ENCODE measurements at regions not wholly inside any gene's neighbourhood (a gene's known extent, or its start where the extent isn't known, plus 50 kb on each side); places are given as distances from the start of the nearest gene placed in this dataset.

DNA sequence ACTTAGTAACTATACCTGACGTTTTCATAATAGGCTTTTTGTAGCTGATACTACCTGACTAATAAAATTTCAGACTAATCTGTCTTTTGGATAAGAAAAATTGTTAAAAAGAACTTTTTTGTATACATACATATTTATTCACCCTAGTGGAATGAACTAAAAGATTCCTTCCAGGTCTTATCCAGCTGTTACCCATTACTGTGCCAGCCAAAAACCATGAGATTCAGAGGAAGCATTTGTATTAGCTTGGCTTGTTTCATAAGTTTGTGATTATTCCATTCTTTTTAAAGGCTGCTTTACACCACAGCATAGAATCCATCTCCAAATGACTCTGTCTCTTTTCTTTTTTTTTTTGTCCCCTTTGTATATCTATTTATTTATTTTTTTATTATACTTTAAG, 149.4 kb downstream of the FAT4 start:
- H3K36me3 ChIP-seq (ENCODE audit: control insufficient read depth in 2 of 2, insufficient read depth in 2 of 2, low read length in 2 of 2), result no peaks in the 10 kb centered on the region
- H3K27me3 ChIP-seq (ENCODE audit: control insufficient read depth in 2 of 2, insufficient read depth in 2 of 2, low read length in 2 of 2), result no peaks in the 10 kb centered on the region
- H3K27ac ChIP-seq (ENCODE audit: low read depth in 2 of 2, low read length in 2 of 2), result no peak overlapping the region
- H3K9me3 ChIP-seq (ENCODE audit: control insufficient read depth in 2 of 2, low read length in 2 of 2), result no peaks in the 10 kb centered on the region
- H3K4me3 ChIP-seq (ENCODE audit: low read length in 2 of 2), result no peak overlapping the region
- H3K4me1 ChIP-seq (ENCODE audit: control insufficient read depth in 2 of 2, insufficient read depth in 2 of 2, low read length in 2 of 2), result no peaks in the 10 kb centered on the region
- no peak overlapping the region for H3K9ac ChIP-seq (ENCODE audit: low read depth in 1 of 2, low read length in 2 of 2)

DNA sequence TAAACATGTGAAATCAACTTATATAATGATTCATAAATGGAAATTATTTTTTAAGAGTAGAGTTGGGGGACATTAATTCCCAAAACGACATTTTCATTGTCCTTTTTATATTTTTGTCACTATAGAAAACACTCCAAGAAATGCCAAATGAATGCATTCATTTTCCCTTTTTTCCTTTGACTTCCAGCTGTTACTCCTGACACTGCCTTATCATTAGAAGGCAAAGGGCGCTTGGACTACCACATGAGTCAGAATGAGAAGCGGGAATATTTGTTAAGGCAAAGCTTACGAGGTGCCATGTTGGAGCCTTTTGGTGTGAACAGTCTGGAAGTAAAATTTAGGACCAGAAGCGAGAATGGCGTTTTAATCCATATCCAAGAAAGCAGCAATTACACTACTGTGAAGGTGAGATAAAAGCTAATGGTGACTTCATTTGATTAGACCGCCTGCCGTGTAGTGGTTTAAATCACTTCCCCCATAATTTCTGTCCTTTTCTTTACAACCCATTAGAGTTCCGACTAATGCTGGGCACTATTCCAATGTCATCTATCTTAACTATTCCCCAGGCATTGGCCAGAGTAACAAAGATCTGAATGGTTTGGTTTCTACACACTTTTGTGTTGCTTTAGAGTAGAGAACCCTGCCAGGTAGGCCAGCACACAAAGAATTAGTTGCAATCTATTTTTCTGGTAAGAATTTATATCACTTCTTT, 166.7 kb downstream of the FAT4 start:
- no peak overlapping the region for H3K9ac ChIP-seq (ENCODE audit: low read depth in 1 of 2, low read length in 2 of 2)
- H3K4me1 ChIP-seq (ENCODE audit: control insufficient read depth in 2 of 2, insufficient read depth in 2 of 2, low read length in 2 of 2), result no peaks in the 10 kb centered on the region
- H3K9me3 ChIP-seq (ENCODE audit: control insufficient read depth in 2 of 2, low read length in 2 of 2), result no peaks in the 10 kb centered on the region
- no peak overlapping the region for H3K27ac ChIP-seq (ENCODE audit: low read depth in 2 of 2, low read length in 2 of 2)
- no peak overlapping the region for H3K4me3 ChIP-seq (ENCODE audit: low read length in 2 of 2)
- no peaks in the 10 kb centered on the region for H3K36me3 ChIP-seq (ENCODE audit: control insufficient read depth in 2 of 2, insufficient read depth in 2 of 2, low read length in 2 of 2)
- H3K27me3 ChIP-seq (ENCODE audit: control insufficient read depth in 2 of 2, insufficient read depth in 2 of 2, low read length in 2 of 2), result no peaks in the 10 kb centered on the region

DNA sequence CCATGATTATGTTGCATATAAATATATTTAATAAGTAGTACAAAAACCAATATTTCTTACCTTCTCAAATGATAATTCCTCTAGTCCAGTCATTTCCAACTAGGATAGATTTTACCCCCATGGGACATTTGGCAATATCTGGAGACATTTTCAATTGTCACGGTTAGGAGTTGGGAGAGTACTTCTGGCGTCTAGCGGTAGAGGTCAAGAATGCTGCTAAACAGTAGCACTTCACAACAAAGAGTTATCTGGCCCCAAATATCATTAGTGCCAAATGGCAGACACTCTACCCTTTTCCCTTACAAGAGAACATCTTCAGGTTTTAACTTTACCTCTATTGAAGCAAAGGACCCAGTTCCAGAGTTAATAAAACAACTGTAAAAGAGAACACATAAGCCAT, 168.1 kb downstream of the FAT4 start:
- Histone ChIP-seq H3K9me3 (ENCODE audit: control insufficient read depth in 2 of 2, low read length in 2 of 2) (no peaks in the 10 kb centered on the region), H3K4me1 (ENCODE audit: control insufficient read depth in 2 of 2, insufficient read depth in 2 of 2, low read length in 2 of 2) (no peaks in the 10 kb centered on the region), H3K4me3 (ENCODE audit: low read length in 2 of 2) (no peak overlapping the region), H3K9ac (ENCODE audit: low read depth in 1 of 2, low read length in 2 of 2) (no peak overlapping the region), H3K27ac (ENCODE audit: low read depth in 2 of 2, low read length in 2 of 2) (no peak overlapping the region), H3K36me3 (ENCODE audit: control insufficient read depth in 2 of 2, insufficient read depth in 2 of 2, low read length in 2 of 2) (no peaks in the 10 kb centered on the region), H3K27me3 (ENCODE audit: control insufficient read depth in 2 of 2, insufficient read depth in 2 of 2, low read length in 2 of 2) (no peaks in the 10 kb centered on the region)

DNA sequence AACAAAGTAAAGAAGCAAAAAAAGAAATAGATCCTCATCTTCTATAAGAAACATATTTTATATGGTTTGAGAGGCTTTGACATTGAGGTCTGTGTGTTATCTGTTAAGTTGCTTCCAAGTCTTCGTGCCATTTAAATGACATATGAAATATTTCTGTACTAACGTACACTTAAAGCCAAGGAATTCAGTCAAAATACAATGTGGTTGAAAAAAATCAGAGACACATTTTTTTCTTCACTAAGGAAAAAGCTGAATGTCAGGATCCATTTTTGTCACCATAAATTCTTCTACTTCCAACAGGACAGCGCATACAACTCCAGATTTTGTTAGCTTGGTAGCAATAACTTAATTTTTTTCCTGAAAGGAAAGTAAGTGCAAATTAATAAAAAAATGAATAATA, 168.5 kb downstream of the FAT4 start:
- no peak overlapping the region for H3K27ac ChIP-seq (ENCODE audit: low read depth in 2 of 2, low read length in 2 of 2)
- H3K4me3 ChIP-seq (ENCODE audit: low read length in 2 of 2), result no peak overlapping the region
- no peak overlapping the region for H3K9ac ChIP-seq (ENCODE audit: low read depth in 1 of 2, low read length in 2 of 2)
- no peaks in the 10 kb centered on the region for H3K9me3 ChIP-seq (ENCODE audit: control insufficient read depth in 2 of 2, low read length in 2 of 2)
- H3K4me1 ChIP-seq (ENCODE audit: control insufficient read depth in 2 of 2, insufficient read depth in 2 of 2, low read length in 2 of 2), result no peaks in the 10 kb centered on the region
- H3K27me3 ChIP-seq (ENCODE audit: control insufficient read depth in 2 of 2, insufficient read depth in 2 of 2, low read length in 2 of 2), result no peaks in the 10 kb centered on the region
- no peaks in the 10 kb centered on the region for H3K36me3 ChIP-seq (ENCODE audit: control insufficient read depth in 2 of 2, insufficient read depth in 2 of 2, low read length in 2 of 2)

DNA sequence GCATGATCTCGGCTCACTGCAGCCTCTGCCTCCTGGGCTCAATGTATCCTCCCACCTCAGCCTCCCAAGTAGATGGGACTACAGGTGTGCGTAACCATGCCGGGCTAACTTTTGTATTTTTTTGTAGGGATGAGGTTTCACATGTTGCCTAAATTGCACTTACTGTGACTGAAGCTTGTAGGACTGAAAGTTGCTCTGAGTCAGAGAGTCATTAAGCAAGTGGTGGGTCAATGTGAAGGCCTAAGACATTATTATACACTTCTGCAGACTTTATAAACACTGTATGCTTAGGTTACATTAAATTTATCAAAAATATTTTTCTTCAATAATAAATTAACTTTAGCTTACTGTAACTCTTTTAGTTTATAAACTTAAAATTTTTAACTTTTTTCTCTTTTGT, 170.2 kb downstream of the FAT4 start:
- H3K9ac ChIP-seq (ENCODE audit: low read depth in 1 of 2, low read length in 2 of 2), result no peak overlapping the region
- H3K9me3 ChIP-seq (ENCODE audit: control insufficient read depth in 2 of 2, low read length in 2 of 2), result no peaks in the 10 kb centered on the region
- no peaks in the 10 kb centered on the region for H3K27me3 ChIP-seq (ENCODE audit: control insufficient read depth in 2 of 2, insufficient read depth in 2 of 2, low read length in 2 of 2)
- H3K27ac ChIP-seq (ENCODE audit: low read depth in 2 of 2, low read length in 2 of 2), result no peak overlapping the region
- no peaks in the 10 kb centered on the region for H3K4me1 ChIP-seq (ENCODE audit: control insufficient read depth in 2 of 2, insufficient read depth in 2 of 2, low read length in 2 of 2)
- H3K4me3 ChIP-seq (ENCODE audit: low read length in 2 of 2), result no peak overlapping the region
- no peaks in the 10 kb centered on the region for H3K36me3 ChIP-seq (ENCODE audit: control insufficient read depth in 2 of 2, insufficient read depth in 2 of 2, low read length in 2 of 2)

GRCh38 chr4:125486351-125486750, 171.6 kb downstream of the FAT4 start:
- Histone ChIP-seq H3K9me3 (ENCODE audit: control insufficient read depth in 2 of 2, low read length in 2 of 2) (no peaks in the 10 kb centered on the region), H3K9ac (ENCODE audit: low read depth in 1 of 2, low read length in 2 of 2) (no peak overlapping the region), H3K27me3 (ENCODE audit: control insufficient read depth in 2 of 2, insufficient read depth in 2 of 2, low read length in 2 of 2) (no peaks in the 10 kb centered on the region), H3K4me3 (ENCODE audit: low read length in 2 of 2) (no peak overlapping the region), H3K27ac (ENCODE audit: low read depth in 2 of 2, low read length in 2 of 2) (no peak overlapping the region), H3K4me1 (ENCODE audit: control insufficient read depth in 2 of 2, insufficient read depth in 2 of 2, low read length in 2 of 2) (no peaks in the 10 kb centered on the region), H3K36me3 (ENCODE audit: control insufficient read depth in 2 of 2, insufficient read depth in 2 of 2, low read length in 2 of 2) (no peaks in the 10 kb centered on the region)

DNA sequence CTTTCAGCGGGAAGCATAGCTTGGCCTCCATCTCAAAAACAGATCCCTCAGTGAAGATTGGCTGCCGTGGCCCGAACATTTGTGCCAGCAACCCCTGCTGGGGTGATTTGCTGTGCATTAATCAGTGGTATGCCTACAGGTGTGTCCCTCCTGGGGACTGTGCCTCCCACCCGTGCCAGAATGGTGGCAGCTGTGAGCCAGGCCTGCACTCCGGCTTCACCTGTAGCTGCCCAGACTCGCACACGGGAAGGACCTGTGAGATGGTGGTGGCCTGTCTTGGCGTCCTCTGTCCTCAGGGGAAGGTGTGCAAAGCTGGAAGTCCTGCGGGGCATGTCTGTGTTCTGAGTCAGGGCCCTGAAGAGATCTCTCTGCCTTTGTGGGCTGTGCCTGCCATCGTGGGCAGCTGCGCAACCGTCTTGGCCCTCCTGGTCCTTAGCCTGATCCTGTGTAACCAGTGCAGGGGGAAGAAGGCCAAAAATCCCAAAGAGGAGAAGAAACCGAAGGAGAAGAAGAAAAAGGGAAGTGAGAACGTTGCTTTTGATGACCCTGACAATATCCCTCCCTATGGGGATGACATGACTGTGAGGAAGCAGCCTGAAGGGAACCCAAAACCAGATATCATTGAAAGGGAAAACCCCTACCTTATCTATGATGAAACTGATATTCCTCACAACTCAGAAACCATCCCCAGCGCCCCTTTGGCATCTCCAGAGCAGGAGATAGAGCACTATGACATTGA, 175.4 kb downstream of the FAT4 start:
- Histone ChIP-seq H3K4me3 (ENCODE audit: low read length in 2 of 2) (no peak overlapping the region), H3K9ac (ENCODE audit: low read depth in 1 of 2, low read length in 2 of 2) (no peak overlapping the region), H3K4me1 (ENCODE audit: control insufficient read depth in 2 of 2, insufficient read depth in 2 of 2, low read length in 2 of 2) (no peaks in the 10 kb centered on the region), H3K36me3 (ENCODE audit: control insufficient read depth in 2 of 2, insufficient read depth in 2 of 2, low read length in 2 of 2) (no peaks in the 10 kb centered on the region), H3K9me3 (ENCODE audit: control insufficient read depth in 2 of 2, low read length in 2 of 2) (no peaks in the 10 kb centered on the region), H3K27ac (ENCODE audit: low read depth in 2 of 2, low read length in 2 of 2) (no peak overlapping the region), H3K27me3 (ENCODE audit: control insufficient read depth in 2 of 2, insufficient read depth in 2 of 2, low read length in 2 of 2) (no peaks in the 10 kb centered on the region)

DNA sequence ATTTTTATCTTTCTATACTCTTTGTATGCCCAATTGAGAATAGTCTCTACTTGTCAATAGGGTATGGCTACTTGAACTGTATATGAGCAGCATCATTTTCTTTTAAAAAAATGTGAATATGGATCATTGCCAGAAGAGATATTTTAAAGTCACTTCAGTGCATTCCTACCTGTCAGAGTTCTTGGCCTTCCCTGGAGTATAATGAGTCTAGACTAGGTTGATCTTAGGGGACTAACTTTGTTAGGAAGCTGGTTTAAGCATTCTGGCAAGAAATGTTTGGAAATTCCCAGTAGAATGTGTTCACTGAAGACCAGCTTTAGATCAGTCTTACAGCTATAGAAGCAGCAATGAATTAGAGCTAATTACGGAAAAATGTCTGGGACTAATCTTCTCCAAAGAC, 178.2 kb downstream of the FAT4 start:
- no peaks in the 10 kb centered on the region for H3K9me3 ChIP-seq (ENCODE audit: control insufficient read depth in 2 of 2, low read length in 2 of 2)
- no peaks in the 10 kb centered on the region for H3K36me3 ChIP-seq (ENCODE audit: control insufficient read depth in 2 of 2, insufficient read depth in 2 of 2, low read length in 2 of 2)
- H3K27ac ChIP-seq (ENCODE audit: low read depth in 2 of 2, low read length in 2 of 2), result no peak overlapping the region
- no peaks in the 10 kb centered on the region for H3K27me3 ChIP-seq (ENCODE audit: control insufficient read depth in 2 of 2, insufficient read depth in 2 of 2, low read length in 2 of 2)
- H3K4me3 ChIP-seq (ENCODE audit: low read length in 2 of 2), result no peak overlapping the region
- no peak overlapping the region for H3K9ac ChIP-seq (ENCODE audit: low read depth in 1 of 2, low read length in 2 of 2)
- no peaks in the 10 kb centered on the region for H3K4me1 ChIP-seq (ENCODE audit: control insufficient read depth in 2 of 2, insufficient read depth in 2 of 2, low read length in 2 of 2)

DNA sequence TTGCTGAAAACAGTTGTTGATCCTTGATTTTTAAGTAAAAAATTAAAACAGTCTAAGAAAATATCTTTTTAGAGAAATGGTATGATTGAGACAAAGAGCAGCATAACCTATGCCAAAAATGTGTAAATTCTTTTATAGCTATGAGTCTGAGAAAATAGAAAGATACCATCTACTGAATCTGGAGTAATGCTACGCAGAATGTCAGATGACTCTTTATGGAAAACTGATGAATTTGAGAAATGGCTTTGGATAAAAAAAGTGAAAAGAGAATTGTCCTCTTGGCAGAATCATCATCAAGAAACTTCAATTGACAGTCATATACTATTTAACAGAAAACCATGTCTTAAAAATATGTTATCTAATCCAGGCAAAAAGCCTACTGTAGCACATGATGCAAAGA, 183.1 kb downstream of the FAT4 start:
- no peaks in the 10 kb centered on the region for H3K9me3 ChIP-seq (ENCODE audit: control insufficient read depth in 2 of 2, low read length in 2 of 2)
- H3K9ac ChIP-seq (ENCODE audit: low read depth in 1 of 2, low read length in 2 of 2), result no peak overlapping the region
- H3K36me3 ChIP-seq (ENCODE audit: control insufficient read depth in 2 of 2, insufficient read depth in 2 of 2, low read length in 2 of 2), result no peaks in the 10 kb centered on the region
- no peak overlapping the region for H3K4me3 ChIP-seq (ENCODE audit: low read length in 2 of 2)
- no peaks in the 10 kb centered on the region for H3K27me3 ChIP-seq (ENCODE audit: control insufficient read depth in 2 of 2, insufficient read depth in 2 of 2, low read length in 2 of 2)
- no peaks in the 10 kb centered on the region for H3K4me1 ChIP-seq (ENCODE audit: control insufficient read depth in 2 of 2, insufficient read depth in 2 of 2, low read length in 2 of 2)
- H3K27ac ChIP-seq (ENCODE audit: low read depth in 2 of 2, low read length in 2 of 2), result no peak overlapping the region

GRCh38 chr4:125498981-125499380, 184.2 kb downstream of the FAT4 start:
- Histone ChIP-seq H3K4me3 (ENCODE audit: low read length in 2 of 2) (no peak overlapping the region), H3K27ac (ENCODE audit: low read depth in 2 of 2, low read length in 2 of 2) (no peak overlapping the region), H3K36me3 (ENCODE audit: control insufficient read depth in 2 of 2, insufficient read depth in 2 of 2, low read length in 2 of 2) (no peaks in the 10 kb centered on the region), H3K9ac (ENCODE audit: low read depth in 1 of 2, low read length in 2 of 2) (no peak overlapping the region), H3K27me3 (ENCODE audit: control insufficient read depth in 2 of 2, insufficient read depth in 2 of 2, low read length in 2 of 2) (no peaks in the 10 kb centered on the region), H3K9me3 (ENCODE audit: control insufficient read depth in 2 of 2, low read length in 2 of 2) (no peaks in the 10 kb centered on the region), H3K4me1 (ENCODE audit: control insufficient read depth in 2 of 2, insufficient read depth in 2 of 2, low read length in 2 of 2) (no peaks in the 10 kb centered on the region)

Measured in mucosa of rectum (tissue), 2 donors.